ENCODE measurements at regions not wholly inside any gene's neighbourhood (a gene's known extent, or its start where the extent isn't known, plus 50 kb on each side); places are given as distances from the start of the nearest gene placed in this dataset.

- Histone ChIP-seq H3K27me3 (ENCODE audit: control insufficient read depth, insufficient read depth, low read length) (no peaks in the 10 kb centered on the region), H3K36me3 (ENCODE audit: control insufficient read depth, insufficient read depth, low read length) (no peaks in the 10 kb centered on the region), H3K4me1 (ENCODE audit: control insufficient read depth, insufficient read depth, low read length) (peaks cover 3% of the 10 kb centered on the region), H3K9ac (ENCODE audit: low read length) (no peak overlapping the region), H3K4me3 (ENCODE audit: low read length) (no peak overlapping the region), H3K27ac (ENCODE audit: low read depth, low read length) (no peak overlapping the region)
These were observed 68.6 kb upstream of the YWHAQ start for GRCh38 chr2:9699139-9700108.

GRCh38 chr2:9700109-9700495, 69.3 kb upstream of the YWHAQ start:
- H3K27me3 ChIP-seq (ENCODE audit: control insufficient read depth, insufficient read depth, low read length): no peaks in the 10 kb centered on the region
- no peak overlapping the region for H3K27ac ChIP-seq (ENCODE audit: low read depth, low read length)
- H3K9ac ChIP-seq (ENCODE audit: low read length): no peak overlapping the region
- no peak overlapping the region for H3K4me3 ChIP-seq (ENCODE audit: low read length)
- H3K36me3 ChIP-seq (ENCODE audit: control insufficient read depth, insufficient read depth, low read length): no peaks in the 10 kb centered on the region
- peaks cover 3% of the 10 kb centered on the region for H3K4me1 ChIP-seq (ENCODE audit: control insufficient read depth, insufficient read depth, low read length)

GRCh38 chr2:9702604-9703084, 71.8 kb upstream of the YWHAQ start:
- H3K4me1 ChIP-seq (ENCODE audit: control insufficient read depth, insufficient read depth, low read length): peaks cover 3% of the 10 kb centered on the region
- no peak overlapping the region for H3K9ac ChIP-seq (ENCODE audit: low read length)
- no peak overlapping the region for H3K4me3 ChIP-seq (ENCODE audit: low read length)
- no peaks in the 10 kb centered on the region for H3K27me3 ChIP-seq (ENCODE audit: control insufficient read depth, insufficient read depth, low read length)
- H3K27ac ChIP-seq (ENCODE audit: low read depth, low read length): no peak overlapping the region
- no peaks in the 10 kb centered on the region for H3K36me3 ChIP-seq (ENCODE audit: control insufficient read depth, insufficient read depth, low read length)

- no peaks in the 10 kb centered on the region for H3K27me3 ChIP-seq (ENCODE audit: control insufficient read depth, insufficient read depth, low read length)
- H3K27ac ChIP-seq (ENCODE audit: low read depth, low read length): no peak overlapping the region
These were observed 72.4 kb upstream of the YWHAQ start for GRCh38 chr2:9703085-9703678.

GRCh38 chr2:9703701-9704221, 73.0 kb upstream of the YWHAQ start:
- peaks cover 3% of the 10 kb centered on the region for H3K4me1 ChIP-seq (ENCODE audit: control insufficient read depth, insufficient read depth, low read length)
- H3K36me3 ChIP-seq (ENCODE audit: control insufficient read depth, insufficient read depth, low read length): no peaks in the 10 kb centered on the region
- H3K9ac ChIP-seq (ENCODE audit: low read length): no peak overlapping the region
- no peak overlapping the region for H3K27ac ChIP-seq (ENCODE audit: low read depth, low read length)
- no peak overlapping the region for H3K4me3 ChIP-seq (ENCODE audit: low read length)
- no peaks in the 10 kb centered on the region for H3K27me3 ChIP-seq (ENCODE audit: control insufficient read depth, insufficient read depth, low read length)

More at GRCh38 chr2:9703085-9703678, 72.4 kb upstream of the YWHAQ start:
- Histone ChIP-seq H3K4me3 (ENCODE audit: low read length) (no peak overlapping the region), H3K4me1 (ENCODE audit: control insufficient read depth, insufficient read depth, low read length) (peaks cover 3% of the 10 kb centered on the region), H3K36me3 (ENCODE audit: control insufficient read depth, insufficient read depth, low read length) (no peaks in the 10 kb centered on the region), H3K9ac (ENCODE audit: low read length) (no peak overlapping the region)

GRCh38 chr2:9704600-9704999, 73.8 kb upstream of the YWHAQ start:
- Histone ChIP-seq H3K9ac (ENCODE audit: low read length) (no peak overlapping the region), H3K27ac (ENCODE audit: low read depth, low read length) (no peak overlapping the region), H3K4me3 (ENCODE audit: low read length) (no peak overlapping the region), H3K4me1 (ENCODE audit: control insufficient read depth, insufficient read depth, low read length) (peaks cover 3% of the 10 kb centered on the region), H3K36me3 (ENCODE audit: control insufficient read depth, insufficient read depth, low read length) (no peaks in the 10 kb centered on the region), H3K27me3 (ENCODE audit: control insufficient read depth, insufficient read depth, low read length) (no peaks in the 10 kb centered on the region)

- H3K36me3 ChIP-seq (ENCODE audit: control insufficient read depth, insufficient read depth, low read length): no peaks in the 10 kb centered on the region
- H3K27ac ChIP-seq (ENCODE audit: low read depth, low read length): no peak overlapping the region
- H3K9ac ChIP-seq (ENCODE audit: low read length): no peak overlapping the region
- no peaks in the 10 kb centered on the region for H3K27me3 ChIP-seq (ENCODE audit: control insufficient read depth, insufficient read depth, low read length)
- peaks cover 3% of the 10 kb centered on the region for H3K4me1 ChIP-seq (ENCODE audit: control insufficient read depth, insufficient read depth, low read length)
- H3K4me3 ChIP-seq (ENCODE audit: low read length): no peak overlapping the region
These were observed 74.4 kb upstream of the YWHAQ start for GRCh38 chr2:9705196-9705595.

- Histone ChIP-seq H3K4me1 (ENCODE audit: control insufficient read depth, insufficient read depth, low read length) (peaks cover 3% of the 10 kb centered on the region), H3K36me3 (ENCODE audit: control insufficient read depth, insufficient read depth, low read length) (no peaks in the 10 kb centered on the region), H3K9ac (ENCODE audit: low read length) (no peak overlapping the region), H3K27ac (ENCODE audit: low read depth, low read length) (no peak overlapping the region), H3K27me3 (ENCODE audit: control insufficient read depth, insufficient read depth, low read length) (no peaks in the 10 kb centered on the region), H3K4me3 (ENCODE audit: low read length) (no peak overlapping the region)
These were observed 76.2 kb upstream of the YWHAQ start for GRCh38 chr2:9707008-9707407.

GRCh38 chr2:9707611-9708160, 76.9 kb upstream of the YWHAQ start:
- Histone ChIP-seq H3K4me1 (ENCODE audit: control insufficient read depth, insufficient read depth, low read length) (peaks cover 3% of the 10 kb centered on the region), H3K9ac (ENCODE audit: low read length) (no peak overlapping the region), H3K27me3 (ENCODE audit: control insufficient read depth, insufficient read depth, low read length) (no peaks in the 10 kb centered on the region), H3K27ac (ENCODE audit: low read depth, low read length) (no peak overlapping the region), H3K4me3 (ENCODE audit: low read length) (no peak overlapping the region), H3K36me3 (ENCODE audit: control insufficient read depth, insufficient read depth, low read length) (no peaks in the 10 kb centered on the region)

- H3K4me3 ChIP-seq (ENCODE audit: low read length): no peak overlapping the region
- no peaks in the 10 kb centered on the region for H3K27me3 ChIP-seq (ENCODE audit: control insufficient read depth, insufficient read depth, low read length)
- no peak overlapping the region for H3K27ac ChIP-seq (ENCODE audit: low read depth, low read length)
- no peaks in the 10 kb centered on the region for H3K36me3 ChIP-seq (ENCODE audit: control insufficient read depth, insufficient read depth, low read length)
- no peak overlapping the region for H3K9ac ChIP-seq (ENCODE audit: low read length)
- H3K4me1 ChIP-seq (ENCODE audit: control insufficient read depth, insufficient read depth, low read length): no peaks in the 10 kb centered on the region
These were observed 78.1 kb upstream of the YWHAQ start for GRCh38 chr2:9708683-9709538.

- no peak overlapping the region for H3K9ac ChIP-seq (ENCODE audit: low read length)
- H3K36me3 ChIP-seq (ENCODE audit: control insufficient read depth, insufficient read depth, low read length): no peaks in the 10 kb centered on the region
- H3K27me3 ChIP-seq (ENCODE audit: control insufficient read depth, insufficient read depth, low read length): no peaks in the 10 kb centered on the region
- no peaks in the 10 kb centered on the region for H3K4me1 ChIP-seq (ENCODE audit: control insufficient read depth, insufficient read depth, low read length)
- no peak overlapping the region for H3K27ac ChIP-seq (ENCODE audit: low read depth, low read length)
- H3K4me3 ChIP-seq (ENCODE audit: low read length): no peak overlapping the region
These were observed 78.9 kb upstream of the YWHAQ start for GRCh38 chr2:9709539-9710285.
